Bronchial epithelial cell (primary cell): ENCODE measurements at regions not wholly inside any gene's neighbourhood (a gene's known extent, or its start where the extent isn't known, plus 50 kb on each side); places are given as distances from the start of the nearest gene placed in this dataset.

Experiments used
- DNase-seq: peaks from one replicate; pipeline ENCODE4 v3.0.0-alpha.2; 2010; ENCODE audit warnings: low read depth
- FAIRE-seq: peaks from 2 replicates; lab custom pipeline; 2011; peaks lifted over from hg19 to GRCh38; lab: Jason Lieb, UNC
- H3K27me3 ChIP-seq: 2 replicates; pipeline ENCODE4 v1.5.1; 2011; ENCODE audit warnings: low read length; ENCODE audit not compliant: control insufficient read depth, insufficient read depth
- H3K36me3 ChIP-seq: 2 replicates; pipeline ENCODE4 v1.5.1; 2011; ENCODE audit warnings: low read length; ENCODE audit not compliant: control insufficient read depth, insufficient read depth
- H3K4me3 ChIP-seq: 2 replicates; pipeline ENCODE4 v1.5.1; 2011; ENCODE audit warnings: mild to moderate bottlenecking, low read depth, low read length, control low read depth
- TF ChIP-seq, protein P1 (sequence below): IDR thresholded peaks from 2 replicates; pipeline ENCODE4 v1.5.1; 2011; ENCODE audit warnings: mild to moderate bottlenecking, moderate library complexity, low read length, control low read depth, inconsistent platforms; ENCODE audit not compliant: insufficient read depth, severe bottlenecking

DNA sequence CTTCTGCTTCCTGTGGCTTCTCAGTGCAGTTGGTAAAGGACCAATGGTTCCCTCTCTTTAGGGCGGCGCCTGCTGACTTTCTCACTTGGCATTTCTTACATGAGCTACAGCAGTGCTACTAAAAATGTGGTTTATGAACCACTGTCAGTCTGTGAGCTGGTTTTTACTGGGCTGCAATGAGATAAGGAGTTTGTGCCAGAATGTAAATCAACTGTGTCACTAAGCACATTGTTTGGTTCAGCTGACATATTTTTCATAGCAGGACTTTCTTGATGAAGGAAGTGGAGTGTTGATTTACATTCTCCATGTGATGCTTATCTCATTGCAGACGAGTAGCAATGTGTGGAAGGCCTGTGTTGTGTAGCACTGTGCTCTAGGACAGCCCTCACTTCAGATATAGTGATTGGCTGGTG is 463.3 kb downstream of the SOX6 start:
- no peaks in the 10 kb centered on the region for H3K36me3 ChIP-seq
- H3K4me3 ChIP-seq, result no peak overlapping the region
- TF ChIP-seq, protein P1, sequence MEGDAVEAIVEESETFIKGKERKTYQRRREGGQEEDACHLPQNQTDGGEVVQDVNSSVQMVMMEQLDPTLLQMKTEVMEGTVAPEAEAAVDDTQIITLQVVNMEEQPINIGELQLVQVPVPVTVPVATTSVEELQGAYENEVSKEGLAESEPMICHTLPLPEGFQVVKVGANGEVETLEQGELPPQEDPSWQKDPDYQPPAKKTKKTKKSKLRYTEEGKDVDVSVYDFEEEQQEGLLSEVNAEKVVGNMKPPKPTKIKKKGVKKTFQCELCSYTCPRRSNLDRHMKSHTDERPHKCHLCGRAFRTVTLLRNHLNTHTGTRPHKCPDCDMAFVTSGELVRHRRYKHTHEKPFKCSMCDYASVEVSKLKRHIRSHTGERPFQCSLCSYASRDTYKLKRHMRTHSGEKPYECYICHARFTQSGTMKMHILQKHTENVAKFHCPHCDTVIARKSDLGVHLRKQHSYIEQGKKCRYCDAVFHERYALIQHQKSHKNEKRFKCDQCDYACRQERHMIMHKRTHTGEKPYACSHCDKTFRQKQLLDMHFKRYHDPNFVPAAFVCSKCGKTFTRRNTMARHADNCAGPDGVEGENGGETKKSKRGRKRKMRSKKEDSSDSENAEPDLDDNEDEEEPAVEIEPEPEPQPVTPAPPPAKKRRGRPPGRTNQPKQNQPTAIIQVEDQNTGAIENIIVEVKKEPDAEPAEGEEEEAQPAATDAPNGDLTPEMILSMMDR, result no peak
- DNase-seq, result peak; percentile 21
- FAIRE-seq, result peak; percentile 95
- H3K27me3 ChIP-seq, result no peaks in the 10 kb centered on the region

DNA sequence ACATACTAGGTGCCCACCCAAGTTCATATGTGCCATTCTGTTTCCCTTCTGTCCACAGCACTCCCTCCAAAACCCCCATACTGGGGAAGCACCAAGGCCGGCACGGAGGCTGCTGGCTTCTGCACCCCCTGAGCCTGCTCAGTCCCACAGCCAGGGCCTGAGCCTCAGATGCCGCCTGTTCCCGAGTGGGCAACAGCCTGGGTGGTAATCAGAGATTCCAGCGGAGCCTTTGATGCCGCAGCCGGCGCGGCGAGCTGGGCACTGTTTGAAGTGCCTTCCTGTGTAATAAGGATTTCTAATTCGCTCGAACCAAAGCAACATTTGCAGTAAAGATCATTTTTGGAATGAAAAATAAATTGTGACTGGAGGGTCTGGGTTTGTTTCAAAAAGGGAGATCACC is 460.3 kb downstream of the SOX6 start:
- Histone ChIP-seq H3K4me3 (no peak overlapping the region), H3K27me3 (no peaks in the 10 kb centered on the region), H3K36me3 (no peaks in the 10 kb centered on the region)
- TF ChIP-seq, protein P1, result no peak
- FAIRE-seq, result no peak
- no peak for DNase-seq

DNA sequence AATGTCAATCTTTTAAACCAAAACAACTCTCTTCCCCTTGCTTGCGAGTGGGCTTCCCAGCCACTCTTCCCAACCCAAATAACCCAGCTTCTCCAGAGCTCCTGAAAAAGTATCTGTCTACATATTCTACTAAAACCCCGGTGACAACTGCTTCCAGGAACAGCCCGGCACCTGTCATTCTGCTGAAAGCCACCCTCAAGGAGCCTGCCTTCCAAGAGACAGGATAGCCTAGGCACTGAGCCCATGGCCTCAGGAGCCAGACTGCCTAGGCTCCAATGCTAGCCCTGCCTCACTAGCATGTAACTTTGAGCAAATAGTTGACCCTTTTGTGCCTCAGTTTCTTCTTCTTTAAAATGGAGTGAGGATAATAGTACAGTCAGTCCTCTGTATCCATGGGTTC is 459.8 kb downstream of the SOX6 start:
- FAIRE-seq, result no peak
- no peak for DNase-seq
- Histone ChIP-seq H3K4me3 (no peak overlapping the region), H3K27me3 (no peaks in the 10 kb centered on the region), H3K36me3 (no peaks in the 10 kb centered on the region)
- TF ChIP-seq, protein P1, result no peak

DNA sequence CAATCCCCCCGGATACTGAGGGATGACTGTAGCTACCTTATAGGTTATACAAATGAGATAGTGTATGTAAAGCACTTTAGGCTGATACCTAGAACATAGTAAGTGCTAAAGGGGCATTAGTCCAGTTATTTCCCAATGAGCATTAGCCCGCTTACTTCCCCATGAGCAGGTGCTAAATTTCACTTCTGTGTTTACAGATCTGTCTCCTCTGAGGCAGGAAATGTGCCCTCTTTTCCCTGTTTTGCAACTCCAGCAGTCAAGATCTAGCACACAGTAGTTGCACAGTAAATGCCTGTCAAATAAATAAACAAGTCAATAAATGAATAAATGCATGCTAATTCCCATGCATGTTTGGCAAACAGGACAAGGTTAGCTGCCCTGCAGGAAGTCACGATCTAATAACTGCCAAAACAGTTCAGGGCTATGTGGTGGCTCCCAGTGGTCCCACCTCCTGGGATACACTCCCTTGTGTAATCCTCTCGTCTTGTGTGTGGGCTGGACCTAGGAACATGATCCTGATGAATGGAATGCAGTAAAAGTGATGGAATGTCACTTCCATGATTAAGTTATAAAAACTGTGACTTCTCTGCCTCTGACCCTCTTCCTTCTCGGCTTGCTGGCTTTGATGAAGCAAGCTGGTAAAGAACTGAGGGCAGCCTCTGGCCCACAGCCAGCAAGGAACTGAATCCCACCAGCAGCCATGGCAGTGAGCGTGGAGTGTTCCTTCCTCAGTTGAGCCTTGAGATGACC is 459.0 kb downstream of the SOX6 start:
- Histone ChIP-seq H3K4me3 (no peak overlapping the region), H3K27me3 (no peaks in the 10 kb centered on the region), H3K36me3 (no peaks in the 10 kb centered on the region)
- DNase-seq (peak; percentile 43), FAIRE-seq (no peak)
- TF ChIP-seq, protein P1, result no peak

DNA sequence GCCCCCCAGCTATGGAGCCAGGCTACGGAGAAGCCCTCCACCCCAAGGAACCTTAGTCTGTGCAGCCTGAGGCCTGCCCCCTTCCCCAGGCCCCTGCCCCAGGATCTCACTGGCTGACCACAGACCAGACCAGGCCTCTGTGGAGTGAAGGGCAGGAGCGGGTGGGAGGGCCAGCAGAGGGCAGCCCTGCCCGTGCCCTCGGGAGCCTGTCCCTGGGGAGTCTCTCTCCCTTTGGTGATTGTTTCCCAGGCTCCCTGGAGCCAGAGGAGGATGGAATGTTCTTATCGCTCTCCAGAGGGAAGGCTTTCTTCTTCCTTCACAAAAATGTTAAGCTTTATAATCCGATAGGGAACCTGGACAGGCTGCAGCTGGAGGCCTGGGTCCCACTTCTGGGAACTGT is 455.3 kb downstream of the SOX6 start:
- Histone ChIP-seq H3K27me3 (no peaks in the 10 kb centered on the region), H3K4me3 (no peak overlapping the region), H3K36me3 (no peaks in the 10 kb centered on the region)
- FAIRE-seq (no peak), DNase-seq (no peak)
- TF ChIP-seq, protein P1, result no peak

DNA sequence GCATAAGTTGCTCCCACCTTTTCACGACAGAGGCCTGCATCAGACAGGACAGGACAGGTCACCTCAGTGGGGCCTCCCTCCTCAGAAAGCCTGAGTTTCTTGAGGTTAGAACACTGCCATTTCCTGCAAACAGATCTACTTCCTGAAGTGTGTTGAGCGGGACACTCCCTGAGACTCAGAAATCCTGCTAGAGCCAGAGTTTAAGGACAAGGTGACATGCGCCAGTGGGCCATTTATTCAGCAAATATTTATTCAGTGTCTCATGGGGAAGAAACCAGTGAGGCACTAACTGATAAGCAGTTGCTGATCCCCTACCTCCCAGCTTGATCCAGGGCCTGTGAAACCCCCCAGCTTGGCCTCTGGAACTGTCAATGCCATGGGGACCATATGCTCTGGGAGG is 454.6 kb downstream of the SOX6 start:
- DNase-seq, result peak; percentile 13
- TF ChIP-seq, protein P1, result no peak
- FAIRE-seq, result no peak
- Histone ChIP-seq H3K4me3 (no peak overlapping the region), H3K27me3 (no peaks in the 10 kb centered on the region), H3K36me3 (no peaks in the 10 kb centered on the region)
